ENCODE measurements at regions not wholly inside any gene's neighbourhood (a gene's known extent, or its start where the extent isn't known, plus 50 kb on each side); places are given as distances from the start of the nearest gene placed in this dataset.

DNA sequence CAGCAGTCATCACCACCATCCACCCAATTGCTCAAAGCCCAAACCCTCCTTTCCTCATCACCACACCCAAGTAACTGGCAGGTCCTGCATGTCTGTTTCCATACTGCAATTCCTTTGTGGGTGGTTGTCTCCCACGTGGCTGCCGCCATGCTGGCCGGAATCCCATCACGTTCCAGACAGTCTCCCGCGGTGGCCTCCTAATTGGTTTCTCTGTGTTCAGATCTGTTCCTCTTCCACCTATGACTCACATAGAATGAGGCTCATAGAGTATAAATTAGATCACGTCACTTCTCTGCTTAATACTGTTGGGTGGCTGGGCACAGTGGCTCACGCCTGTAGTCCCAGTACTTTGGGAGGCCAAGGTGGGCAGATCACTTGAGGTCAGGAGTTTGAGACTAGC, 813.0 kb downstream of the TYW1 start:
- no peak for TF ChIP-seq CTCF (IDR thresholded peaks at IDR 0.05)
- TF ChIP-seq POLR2AphosphoS5 (IDR thresholded peaks at IDR 0.05) = no peak
- TF ChIP-seq POLR2A (IDR thresholded peaks at IDR 0.05) = no peak
